ENCODE measurements at regions not wholly inside any gene's neighbourhood (a gene's known extent, or its start where the extent isn't known, plus 50 kb on each side); places are given as distances from the start of the nearest gene placed in this dataset.
"Not testable (repeated sequence)": the region's sequence is repeated elsewhere in the genome, so short reads cannot be mapped to it uniquely, and the experiment has no call there.

DNA sequence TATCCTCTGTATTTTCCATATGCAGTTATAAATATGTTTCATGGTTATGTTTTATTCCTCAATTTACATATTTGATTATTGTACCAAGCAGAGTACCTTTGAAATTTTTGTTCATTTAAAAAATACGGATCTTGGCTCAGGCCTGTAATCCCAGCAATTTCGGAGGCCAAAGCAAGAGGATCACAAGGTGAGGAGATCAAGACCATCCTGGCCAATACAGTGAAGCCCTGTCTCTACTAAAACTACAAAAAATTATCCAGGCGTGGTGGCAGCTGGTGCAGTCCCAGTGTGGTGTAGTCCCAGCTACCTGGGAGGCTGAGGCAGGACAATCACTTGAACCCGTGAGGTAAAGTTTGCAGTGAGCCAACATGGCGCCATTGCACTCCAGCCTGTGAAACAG, 251.2 kb upstream of the TPTE start:
- peak in 2 of 3 donors; percentile 5 to 25 for DNase-seq (ENCODE audit: low read depth in 2 of 3, low spot score in 2 of 3)

DNA sequence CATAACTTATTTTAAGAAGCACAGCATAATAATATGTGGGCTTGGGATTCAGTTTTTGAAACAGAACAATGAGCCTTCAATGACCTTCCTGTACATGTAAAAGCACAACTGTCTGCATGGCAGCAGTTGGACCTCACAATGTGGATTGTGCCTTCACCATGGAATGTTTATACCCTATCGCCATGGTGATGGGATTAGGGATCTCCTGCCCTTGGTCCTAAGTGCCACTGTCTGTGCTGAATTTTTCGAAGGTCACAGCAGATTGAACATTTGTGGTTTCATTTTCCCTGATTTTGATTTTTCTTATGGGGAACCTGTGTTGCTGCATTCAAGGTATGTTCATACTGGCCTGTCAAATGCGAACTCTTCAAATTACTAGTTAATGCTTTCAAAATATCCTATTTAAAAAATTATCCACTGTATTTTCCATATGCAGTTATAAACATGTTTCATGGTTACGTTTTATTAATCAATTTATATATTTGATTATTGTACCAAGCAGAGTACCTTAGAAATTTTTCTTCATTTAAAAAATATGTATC, 249.6 kb upstream of the TPTE start:
- not testable (repeated sequence) for DNase-seq (ENCODE audit: low read depth in 2 of 3, low spot score in 2 of 3)

DNA sequence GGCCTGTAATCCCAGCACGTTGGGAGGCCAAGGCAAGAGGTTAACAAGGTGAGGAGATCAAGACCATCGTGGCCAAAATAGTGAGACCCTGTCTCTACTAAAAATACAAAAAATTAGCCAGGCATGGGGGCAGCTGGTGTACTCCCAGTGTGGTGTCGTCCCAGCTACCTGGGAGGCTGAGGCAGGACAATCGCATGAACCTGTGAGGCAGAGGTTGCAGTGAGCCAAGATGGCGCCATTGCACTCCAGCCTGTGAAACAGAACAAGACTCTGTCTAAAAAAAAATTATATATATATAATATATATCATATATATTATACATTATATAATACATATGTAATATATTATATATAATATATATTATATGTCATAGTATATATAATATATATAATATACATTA, 249.2 kb upstream of the TPTE start:
- peak in 1 of 3 donors; percentile 28 for DNase-seq (ENCODE audit: low read depth in 2 of 3, low spot score in 2 of 3)

DNA sequence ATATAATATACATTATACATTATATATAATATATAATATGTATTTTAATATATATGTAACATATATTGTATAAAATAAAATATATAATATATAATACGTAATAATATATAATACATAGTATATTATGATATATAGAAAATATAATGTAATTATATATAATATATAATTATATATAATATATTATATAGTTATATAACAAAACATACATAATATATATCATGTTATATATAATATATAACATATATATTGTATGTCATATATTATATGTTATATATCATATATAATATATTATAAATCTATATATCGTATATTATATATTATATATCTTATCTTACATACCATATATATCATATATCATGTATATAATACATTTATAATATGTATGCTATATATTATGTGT, 248.2 kb upstream of the TPTE start:
- DNase-seq (ENCODE audit: low read depth in 2 of 3, low spot score in 2 of 3): no peak

DNA sequence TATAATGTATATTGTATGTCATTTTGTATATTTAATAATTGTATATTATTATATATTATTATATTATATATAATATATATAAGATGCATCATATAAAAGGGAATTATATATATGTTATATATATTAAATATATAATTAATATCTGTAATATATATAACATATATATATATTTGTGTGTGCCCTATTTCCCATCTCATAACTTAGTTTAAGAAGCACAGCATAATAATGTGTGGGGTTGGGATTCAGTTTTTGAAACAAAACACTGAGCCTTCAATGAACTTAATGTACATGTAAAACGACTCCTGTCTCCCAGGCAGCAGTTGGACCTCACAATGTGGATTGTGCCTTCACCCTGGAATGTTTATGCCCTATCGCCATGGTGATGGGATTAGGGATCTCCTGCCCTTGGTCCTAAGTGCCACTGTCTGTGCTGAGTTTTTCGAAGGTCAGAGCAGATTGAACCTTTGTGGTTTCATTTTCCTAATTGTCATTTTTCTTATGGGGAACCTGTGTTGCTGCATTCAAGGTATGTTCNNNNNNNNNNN, 247.5 kb upstream of the TPTE start:
- DNase-seq (ENCODE audit: low read depth in 2 of 3, low spot score in 2 of 3): peak in 1 of 3 donors; percentile 7

All from hematopoietic multipotent progenitor cell (in vitro differentiated cells).